NCI-H1417 treated with DMSO at 0.1 percent for 48 hours (cell line): ENCODE measurements at regions not wholly inside any gene's neighbourhood (a gene's known extent, or its start where the extent isn't known, plus 50 kb on each side); places are given as distances from the start of the nearest gene placed in this dataset.

Experiments used
- DNase-seq: peaks from one replicate; lab custom pipeline; 2025; lab: John Stamatoyannopoulos, UW

DNA sequence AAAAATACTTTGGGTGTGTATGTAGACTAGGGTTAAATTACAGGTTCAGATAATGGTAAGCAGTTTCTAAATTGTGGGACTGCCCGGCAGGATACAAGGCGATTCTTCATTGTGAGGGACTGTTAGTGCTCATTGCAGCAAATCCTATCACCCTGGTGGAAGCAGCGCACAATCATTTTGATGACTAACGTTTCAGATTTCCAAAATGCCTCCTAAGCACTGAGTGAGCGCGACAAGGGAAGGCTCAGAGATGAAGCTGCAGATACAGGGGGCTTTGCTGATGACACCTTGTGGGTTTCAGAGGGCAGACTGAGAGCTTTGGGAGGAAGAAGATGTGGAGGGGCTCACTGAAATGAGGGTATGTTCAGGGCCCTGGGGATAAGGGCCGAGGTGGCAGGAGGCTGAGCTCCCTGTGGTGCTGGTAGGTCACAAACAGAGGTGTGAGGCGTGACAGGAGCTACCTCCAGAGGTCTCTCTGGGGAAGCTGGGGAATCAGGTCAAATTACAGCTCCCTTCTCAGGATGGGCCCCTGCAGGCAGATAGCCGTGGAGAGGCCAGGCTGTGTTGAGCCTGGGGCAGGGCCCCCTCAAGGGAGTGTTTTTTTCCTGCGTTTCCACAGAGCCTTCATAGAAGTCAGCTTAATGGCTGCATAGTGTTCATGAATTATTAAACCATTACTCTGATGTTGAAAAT is 84.5 kb upstream of the FYN start:
- DNase-seq = no peak

- DNase-seq = no peak
Observed at GRCh38 chr6:111958534-111958933, 85.3 kb upstream of the FYN start.

- DNase-seq = no peak
Observed at GRCh38 chr6:111959766-111960165, 86.5 kb upstream of the FYN start.

DNA sequence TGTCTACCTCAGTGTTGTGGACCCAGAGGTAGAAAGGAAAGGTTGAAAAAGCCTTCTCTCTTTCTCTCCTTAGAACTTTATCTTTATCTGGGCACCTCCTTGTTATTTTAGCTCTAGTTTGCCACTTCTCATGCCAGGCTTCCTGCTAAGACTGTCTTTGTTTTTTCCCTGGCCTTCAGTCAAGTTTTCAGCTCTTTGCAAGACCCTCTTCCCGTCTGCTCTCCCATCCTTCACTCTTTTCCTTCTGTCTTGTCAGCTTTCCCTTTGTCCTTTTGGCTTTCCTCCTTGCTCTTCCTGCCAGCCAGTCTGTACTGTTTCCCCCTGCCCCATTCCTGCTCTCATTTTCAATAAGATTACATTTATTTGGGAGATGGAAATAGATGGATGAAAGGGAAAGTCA is 86.8 kb upstream of the CCN6 start:
- no peak for DNase-seq

GRCh38 chr6:111970426-111970825 is 83.5 kb upstream of the CCN6 start:
- no peak for DNase-seq

DNA sequence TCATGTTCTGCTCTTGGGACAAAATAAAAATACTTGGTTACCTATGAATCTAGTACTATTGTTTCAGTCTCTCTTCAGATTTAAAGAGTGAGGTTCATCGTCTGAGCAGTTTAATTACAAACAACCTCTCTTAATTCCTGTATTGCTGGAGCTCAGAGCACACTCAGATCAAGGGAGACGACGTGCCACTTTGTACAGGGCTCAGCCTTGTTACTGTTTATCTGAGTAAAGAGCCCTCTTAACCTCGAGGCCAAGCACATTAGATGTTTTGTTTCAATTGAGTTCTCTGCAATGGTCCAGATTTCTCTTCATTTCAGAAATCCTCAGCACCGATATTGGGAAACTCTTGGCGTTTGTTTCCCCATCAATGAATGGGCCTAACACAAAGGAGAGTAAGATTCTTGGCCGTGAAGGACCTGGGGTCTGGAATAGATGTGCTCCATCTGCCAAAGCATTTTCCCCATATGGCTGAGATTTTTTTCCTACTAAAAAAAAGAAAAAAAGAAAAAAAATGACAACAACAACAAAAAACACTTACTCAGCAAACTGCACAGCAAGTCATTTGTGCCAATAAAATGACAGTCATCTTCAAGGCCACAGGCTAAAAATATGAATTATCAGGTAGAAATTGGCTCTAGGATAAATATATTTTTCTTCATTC is 82.6 kb upstream of the CCN6 start:
- DNase-seq = no peak

DNA sequence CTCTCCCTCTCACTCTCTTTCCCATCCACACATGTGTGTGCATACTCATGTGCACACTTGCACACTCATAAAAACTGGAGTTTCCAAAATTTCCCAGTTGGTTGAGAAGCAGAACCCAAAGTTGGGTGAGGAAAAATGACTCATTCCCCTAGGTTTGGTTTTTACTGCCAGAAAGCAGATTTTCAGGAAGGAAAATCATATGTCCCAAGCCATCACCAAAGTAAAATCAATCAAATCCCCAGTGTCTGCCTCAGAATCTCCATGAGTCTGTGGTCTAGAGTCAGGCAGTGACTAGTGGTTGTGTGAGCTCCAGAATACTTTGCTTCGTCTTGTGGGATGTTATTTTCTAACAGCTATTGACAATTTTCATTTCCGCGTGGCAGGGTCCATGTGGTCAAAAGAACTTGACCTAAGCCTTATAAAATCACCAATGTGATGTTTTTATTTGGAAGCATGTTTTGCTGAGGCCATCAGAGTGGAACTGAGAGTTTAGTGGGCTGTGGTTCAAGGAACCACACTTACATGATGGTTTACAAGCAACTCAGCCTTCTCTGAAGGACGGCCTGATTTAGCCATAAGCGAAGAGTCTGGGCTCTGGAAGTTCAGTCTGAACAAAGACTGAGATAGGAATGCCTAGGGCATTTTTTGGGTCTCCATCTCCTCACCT is 81.9 kb upstream of the CCN6 start:
- no peak for DNase-seq

GRCh38 chr6:111972745-111973117 is 81.2 kb upstream of the CCN6 start:
- DNase-seq = no peak

DNA sequence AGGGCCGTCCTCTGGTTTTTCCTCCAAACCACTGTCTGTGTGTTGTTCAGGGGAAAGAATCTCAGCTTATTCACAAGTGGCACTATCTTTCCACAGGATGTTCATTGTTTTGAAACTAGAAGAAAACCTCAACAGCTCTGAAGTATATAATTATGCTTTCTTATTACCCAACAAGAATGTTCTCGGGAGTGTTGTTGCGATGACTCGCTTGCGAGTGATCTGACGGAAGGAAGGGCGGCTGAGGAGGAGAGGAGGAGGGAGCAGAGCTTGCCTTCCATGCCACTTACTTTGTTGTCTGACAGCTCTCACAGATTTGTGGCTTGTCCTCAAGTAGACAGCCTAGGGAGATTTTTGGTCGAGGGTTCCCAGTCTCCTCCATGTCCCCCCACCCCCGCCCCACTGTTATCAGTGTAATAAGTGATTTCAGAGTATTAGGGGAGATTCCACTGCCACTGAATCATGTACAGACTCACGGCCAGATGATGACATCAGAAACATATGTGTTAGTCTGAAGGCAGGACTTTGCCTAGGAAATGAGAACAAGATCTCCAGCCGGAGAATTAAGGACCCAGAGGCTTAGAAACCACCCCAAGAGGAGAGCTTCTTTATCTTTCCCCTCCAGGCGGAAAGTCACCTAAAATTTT is 80.7 kb upstream of the CCN6 start:
- no peak for DNase-seq

GRCh38 chr6:111973927-111974639 is 79.8 kb upstream of the CCN6 start:
- DNase-seq = no peak

DNA sequence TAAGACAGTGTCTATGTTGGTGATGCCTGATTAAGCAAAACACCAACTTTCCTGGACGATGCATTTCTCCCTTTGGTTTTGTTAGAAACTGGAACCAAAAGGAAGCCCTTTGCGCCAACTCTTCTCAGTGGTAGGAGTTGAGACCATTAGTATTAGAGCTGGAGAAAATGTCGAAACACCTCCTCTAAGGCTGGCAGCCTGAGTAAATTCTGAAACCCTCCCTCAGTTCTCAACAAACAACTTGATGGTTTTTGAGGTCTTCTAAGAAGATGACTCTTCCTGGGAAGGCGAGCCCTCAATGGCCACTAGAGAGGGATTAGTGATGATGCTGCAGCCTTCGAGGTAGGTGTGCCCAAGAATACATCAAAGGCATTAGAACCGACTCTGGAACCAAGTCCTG is 78.4 kb upstream of the CCN6 start:
- no peak for DNase-seq

DNA sequence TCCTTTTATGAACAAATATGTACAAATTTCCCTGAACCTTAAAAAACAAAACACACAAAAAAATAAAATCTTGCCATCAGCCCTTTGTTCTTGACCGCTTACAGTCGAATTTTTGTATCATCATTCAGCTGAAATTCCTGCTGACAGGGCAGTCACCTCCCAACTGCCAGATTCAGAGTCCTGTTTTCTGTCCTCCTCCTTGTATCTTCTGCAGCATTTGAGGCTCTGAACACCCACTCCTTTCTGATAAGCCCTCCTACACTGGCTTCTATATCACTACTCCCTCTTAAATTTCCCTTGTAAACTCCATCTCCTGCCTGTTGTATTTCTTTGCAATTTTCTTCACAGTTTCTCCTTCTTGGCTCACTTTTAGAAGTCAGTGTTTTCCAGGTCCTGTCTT is 77.8 kb upstream of the CCN6 start:
- DNase-seq = no peak

- no peak for DNase-seq
Observed at GRCh38 chr6:111978532-111979149, 75.3 kb upstream of the CCN6 start.

GRCh38 chr6:111979633-111980032 is 74.3 kb upstream of the CCN6 start:
- no peak for DNase-seq

DNA sequence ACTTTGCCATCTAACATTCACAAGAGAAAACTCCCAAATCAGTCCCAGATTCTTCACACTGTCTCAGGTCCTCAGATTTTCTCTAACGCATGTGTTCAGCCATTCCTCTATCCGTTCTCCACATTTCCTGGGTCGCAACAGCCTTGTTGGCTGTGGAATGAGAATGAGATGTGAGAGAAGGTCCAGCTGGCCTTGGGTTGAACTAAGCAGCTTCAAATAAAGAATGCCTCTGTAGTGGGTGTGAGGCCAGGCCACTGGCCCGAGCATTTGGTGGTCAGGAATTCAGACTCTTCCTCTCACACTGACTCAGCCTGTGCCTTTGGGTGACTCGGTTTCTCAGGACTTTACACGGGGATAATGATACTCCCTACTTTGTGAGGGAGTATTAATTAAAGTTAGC is 73.8 kb upstream of the CCN6 start:
- no peak for DNase-seq

DNA sequence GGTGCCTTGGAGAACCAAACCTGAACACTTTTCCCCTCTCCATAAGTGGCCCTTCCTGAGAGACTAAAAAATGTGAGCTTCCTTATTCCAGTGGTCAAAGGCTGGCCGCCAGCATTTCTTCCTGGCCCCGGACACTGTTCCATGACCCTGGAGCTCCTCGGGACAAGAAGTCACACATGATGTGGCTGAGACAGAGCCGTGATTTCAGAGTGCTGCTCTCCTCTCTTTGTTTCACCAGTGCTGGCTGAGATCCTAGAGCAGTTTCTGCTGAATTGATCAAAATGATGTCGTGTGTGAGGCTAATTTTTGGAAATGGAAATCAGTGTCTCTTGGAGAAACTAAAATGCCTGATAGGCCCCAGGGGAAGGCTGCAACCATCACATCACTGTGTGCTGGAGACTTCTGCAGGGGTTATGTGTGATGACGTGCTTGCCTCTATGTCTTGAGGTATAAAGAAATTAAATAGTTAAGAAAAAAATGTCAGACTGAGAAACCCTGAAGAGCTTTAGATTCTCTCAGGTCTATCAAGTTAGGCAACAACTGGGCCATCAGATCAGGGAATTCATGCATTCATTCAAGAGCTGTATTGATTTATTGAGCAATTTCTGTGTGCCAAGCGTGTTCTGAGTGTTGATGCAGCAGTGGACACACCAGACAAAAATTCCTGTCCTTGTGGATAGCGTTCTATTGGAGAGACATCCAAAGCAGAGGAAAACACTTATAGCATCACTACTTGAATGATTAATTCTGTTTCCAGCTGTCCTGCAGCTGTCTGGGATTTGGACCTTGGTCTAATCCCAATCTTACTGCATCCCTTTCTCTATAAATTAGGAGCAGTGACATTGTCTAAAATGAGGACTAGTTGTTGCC is 72.7 kb upstream of the CCN6 start:
- no peak for DNase-seq

DNA sequence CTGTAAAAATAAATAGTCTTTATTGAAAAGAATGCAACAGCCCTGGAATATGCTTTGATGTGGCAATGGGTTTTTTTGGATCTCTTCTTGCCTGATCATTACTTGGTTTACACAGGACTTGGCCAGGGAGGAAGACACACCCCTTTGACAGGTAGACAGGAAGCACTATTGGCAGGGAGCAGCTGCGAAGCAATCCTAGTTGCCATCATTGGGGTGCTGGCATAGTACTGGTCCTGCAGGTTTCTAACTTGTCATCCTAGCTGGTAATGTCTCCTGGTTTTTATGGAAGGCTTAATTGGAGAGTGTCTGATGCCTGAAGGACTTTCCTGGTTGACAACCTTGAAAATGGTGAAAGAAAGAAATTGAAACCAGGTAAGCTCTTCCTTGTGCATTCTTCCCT is 71.2 kb upstream of the CCN6 start:
- DNase-seq = no peak

DNA sequence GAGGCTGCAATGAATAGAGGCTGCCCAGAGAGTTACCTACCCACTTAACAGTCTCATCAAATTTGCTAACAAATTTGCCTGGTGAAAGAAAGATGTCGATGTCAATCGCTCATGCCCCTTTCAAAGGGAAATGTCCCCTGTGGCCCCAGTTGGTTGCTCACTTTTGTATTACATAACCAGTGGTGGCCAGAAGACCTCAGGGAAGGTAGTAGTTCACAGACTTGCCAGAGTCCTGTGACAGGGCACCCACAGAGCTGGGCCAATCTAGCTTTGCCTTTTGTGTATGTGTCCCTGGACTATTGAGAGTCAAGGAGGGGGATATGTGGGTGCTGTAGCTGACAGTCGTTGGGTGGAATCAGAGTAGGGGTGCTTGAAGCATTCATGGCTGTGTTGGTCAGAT is 70.7 kb upstream of the CCN6 start:
- DNase-seq = no peak

DNA sequence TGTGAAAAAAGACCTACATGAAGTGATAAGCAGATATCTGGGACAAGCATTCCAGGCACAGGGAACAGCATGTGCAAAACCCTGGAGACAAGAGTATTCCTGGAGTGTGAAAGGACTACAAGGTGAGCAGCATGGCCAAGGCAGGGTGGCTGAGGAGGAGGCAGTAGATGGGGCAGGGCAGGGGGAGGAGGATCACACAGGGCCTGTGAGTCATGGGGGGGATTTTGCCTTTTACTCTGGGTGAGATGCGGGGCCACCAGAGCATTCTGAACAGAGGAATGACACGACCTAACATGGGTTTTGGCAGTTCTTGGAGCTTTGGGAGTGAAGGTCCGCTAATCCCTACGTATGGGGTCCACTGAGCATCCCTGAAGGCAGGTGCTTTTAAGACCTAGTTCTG is 69.8 kb upstream of the CCN6 start:
- no peak for DNase-seq

GRCh38 chr6:111984516-111985201 is 69.2 kb upstream of the CCN6 start:
- no peak for DNase-seq
